Activated CD4-positive, alpha-beta T cell treated with anti-CD3 and anti-CD28 coated beads, Interleukin-2, Interleukin-6, amounts not matched to agents 100 ng/mL and 50 ng/mL, durations not matched to agents 16 hours and 8 hours (primary cell): ENCODE measurements at regions not wholly inside any gene's neighbourhood (a gene's known extent, or its start where the extent isn't known, plus 50 kb on each side); places are given as distances from the start of the nearest gene placed in this dataset.

Source experiments
- DNase-seq: peaks from one replicate; pipeline ENCODE4 v3.0.0-alpha.2; 2020

DNA sequence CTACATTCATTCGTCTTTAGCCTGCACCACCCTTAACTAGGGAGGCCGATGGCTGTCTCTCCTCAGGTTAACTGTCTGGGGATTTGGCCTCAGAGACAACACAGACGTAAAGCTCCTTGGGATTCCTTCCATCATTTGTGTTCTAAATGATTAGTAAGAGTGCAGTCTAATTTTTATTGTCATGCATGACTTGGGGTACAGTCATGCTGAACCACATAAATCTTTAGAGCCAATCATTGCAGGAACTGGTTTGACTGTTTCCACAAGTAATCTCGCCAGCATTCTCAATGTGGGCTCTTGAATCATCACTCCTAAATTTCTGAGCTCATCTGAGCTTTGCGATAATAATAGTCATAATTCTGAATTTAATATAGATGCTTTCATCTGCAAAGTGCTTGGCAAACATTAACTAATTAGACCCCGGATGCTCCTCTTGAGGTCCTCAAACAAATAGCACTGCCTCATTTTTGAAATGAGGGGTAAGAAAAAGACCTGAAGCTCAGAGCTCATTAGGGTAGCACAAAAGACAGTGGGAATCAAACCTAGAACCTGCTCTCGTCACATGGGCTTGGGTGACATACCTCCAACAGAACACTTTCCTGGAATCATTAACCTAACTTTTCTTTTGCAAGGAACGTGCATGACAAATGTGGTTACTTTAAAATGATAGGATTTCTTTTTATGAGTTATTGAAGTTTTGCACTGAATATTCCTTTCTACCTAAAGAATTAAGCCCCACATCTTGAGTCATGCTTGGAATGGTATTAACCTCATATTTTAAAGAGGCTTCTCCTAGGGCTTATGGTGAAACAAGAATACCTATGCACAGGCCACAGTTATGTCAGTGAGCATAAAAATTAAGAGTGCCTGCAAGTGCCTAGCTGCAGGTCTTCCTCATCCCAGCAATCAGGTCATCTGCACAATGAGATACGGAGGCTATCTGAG lies 118.9 kb upstream of the NRP1 start:
- no peak for DNase-seq

DNA sequence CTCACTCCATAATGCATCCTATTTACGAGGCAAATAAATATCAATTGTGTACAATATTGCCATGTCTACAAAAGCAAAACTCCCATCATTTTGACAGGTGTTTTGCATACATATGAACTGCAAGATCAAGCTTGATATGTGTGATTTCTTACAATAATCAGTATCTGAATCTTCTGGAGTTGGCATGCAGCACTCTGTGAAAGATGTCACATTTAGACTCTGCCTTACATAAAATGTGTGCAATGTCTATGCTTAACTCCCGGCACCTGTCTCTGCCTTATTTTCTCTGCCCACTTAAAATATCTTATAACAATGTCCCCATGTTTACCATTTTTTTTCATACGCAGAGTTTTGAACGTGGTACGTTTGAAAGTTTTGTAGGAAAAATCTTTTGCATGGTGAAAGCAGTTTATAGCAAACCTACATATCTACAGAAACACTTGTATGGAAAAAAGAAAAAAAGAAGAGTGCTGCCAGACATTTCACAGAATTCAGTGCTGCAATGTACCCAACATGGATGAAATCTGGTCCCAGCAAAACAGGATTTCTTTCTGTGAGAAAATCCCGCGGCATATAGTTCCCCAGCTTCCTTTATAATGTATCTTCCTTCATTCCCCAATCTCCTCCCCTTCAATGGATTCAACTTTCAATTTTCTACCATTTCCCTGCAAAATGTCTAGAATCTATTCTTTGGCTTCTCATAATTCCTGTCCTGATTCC lies 114.1 kb upstream of the NRP1 start:
- DNase-seq: no peak

DNA sequence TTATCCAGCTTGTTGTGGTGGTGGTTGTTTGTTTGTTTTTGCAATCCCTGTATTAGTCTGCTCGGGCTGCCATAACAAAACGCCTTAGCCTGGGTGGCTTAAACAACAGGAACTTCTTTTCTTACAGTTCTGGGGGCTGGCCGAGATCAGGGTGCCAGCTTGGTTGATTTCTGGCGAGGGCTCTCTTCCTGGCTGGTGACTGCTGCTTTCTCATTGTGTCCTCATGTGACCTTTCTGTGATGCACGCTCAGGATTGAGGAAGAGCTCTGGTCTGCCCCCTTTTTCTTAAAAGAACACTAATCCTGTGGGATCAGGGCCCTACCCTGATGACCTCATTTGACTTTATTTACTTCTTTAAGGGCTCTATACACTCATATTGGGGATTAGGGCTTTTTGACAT lies 107.1 kb upstream of the NRP1 start:
- no peak for DNase-seq

DNA sequence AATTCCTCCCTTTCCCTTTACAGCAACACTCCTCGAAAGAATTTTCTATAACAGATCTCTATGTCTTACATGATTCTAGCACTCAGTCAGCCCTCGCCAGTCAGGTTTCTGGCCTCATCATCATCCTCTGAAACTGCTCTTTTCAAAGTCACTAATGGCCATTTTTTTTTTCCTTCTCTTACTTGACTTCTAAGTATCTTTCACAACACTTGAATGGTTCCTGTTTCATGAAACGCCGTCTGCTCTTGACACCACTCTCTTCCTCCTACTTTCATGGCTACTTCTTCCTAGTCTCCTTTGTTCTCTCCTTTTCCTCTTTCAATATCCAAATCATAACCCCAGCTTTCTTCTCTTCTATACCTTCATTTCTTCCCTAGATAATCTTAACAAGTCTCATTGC lies 100.5 kb upstream of the NRP1 start:
- no peak for DNase-seq

DNA sequence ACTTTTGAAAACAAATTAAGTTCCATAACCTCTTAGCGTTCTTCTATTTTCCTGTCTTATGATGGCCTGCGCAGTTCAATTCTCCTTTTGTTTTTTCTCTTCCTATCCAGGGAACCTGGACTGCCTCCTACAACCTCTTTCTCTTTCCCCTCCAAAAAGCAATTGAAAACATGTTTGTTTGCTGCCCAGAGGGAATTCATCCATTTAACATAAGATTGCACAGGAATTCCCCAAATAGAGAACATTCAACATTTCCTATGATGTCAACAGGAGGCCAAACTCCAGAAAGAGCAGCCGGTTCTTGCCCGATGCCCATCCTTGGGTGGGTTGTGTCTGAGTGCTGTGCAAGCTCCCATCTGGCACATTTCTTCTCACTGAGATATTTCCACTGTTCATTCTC lies 94.2 kb upstream of the NRP1 start:
- DNase-seq: no peak

DNA sequence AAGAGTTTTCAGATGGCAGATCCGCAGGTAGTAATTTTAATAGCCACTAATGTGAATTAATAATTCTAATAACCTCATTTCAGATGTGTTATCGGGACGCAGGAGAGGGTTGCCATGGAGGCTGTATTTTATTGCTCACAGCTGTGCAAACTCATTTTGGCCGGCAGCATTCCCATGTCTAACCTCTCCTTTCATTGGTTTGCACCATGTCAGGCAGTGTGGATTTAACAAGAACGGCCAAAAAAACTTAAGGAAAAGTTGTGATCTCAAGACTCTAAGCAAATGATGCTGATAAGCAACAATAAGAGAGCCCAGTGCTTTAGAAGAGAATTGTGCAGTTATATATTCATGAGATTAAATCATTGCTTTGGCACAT lies 88.7 kb upstream of the NRP1 start:
- no peak for DNase-seq

DNA sequence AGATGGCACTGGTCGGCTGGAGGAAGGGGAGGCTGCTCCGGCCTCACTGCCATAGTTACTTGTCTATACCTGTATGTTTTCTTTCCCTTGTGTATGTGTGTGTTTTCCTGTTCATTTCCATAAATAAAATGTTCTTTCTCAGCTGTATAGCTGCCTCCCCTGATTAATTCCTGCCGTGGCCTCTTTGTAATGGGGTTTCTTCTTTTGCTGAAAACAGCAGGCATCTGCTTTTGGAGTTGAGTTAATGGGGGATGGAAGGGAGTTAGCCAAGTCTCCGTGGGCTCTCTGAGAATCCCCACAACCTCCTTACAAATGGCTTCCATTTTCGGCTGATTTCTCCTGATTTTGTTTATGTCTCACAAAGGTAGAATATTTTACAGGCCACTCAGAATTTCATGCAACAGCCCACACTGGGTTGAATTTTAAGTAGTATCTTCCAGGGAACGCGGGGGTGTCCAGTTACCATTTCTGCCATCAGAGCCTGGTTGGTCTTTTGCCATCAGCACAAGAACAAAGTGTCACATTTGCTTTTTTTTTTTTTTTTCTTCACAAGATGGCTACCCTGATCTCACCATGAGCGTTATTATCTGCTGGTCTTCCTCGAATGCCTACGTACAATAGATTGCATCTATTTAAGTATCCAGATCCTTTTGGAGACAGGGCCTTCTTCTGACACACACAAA lies 88.1 kb upstream of the NRP1 start:
- DNase-seq: no peak

DNA sequence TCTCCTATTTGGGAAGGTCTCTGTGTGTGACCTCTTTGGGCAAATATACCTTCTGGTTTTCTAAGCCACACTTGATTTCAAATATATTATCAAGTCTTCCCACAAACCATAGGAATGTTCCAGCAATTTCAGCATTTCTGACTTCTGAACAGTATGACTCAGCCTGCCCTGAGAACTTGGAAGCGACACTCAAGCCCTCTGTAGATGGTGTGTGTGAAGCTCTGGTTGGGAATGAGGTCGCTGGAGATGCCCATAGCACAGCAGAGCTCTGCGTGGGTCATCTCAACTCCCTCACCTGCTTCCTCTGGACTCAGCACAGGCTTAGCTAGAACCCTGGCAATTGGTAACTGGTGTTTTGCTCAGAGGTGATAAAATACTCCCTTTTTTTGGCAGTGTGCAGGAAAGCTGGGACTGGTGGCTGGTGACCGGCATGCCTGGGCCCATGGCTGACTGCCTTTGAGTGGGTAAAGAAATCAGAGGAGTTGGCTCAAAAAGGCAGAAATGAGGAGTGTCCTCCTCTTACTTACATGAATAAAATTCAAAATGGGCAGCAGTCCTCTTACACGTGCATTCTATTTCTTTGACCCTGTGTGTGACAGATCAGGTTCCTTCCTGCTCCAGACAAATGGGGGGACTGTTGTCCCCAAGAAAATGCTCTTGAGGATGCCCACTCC lies 87.5 kb upstream of the NRP1 start:
- DNase-seq: no peak

DNA sequence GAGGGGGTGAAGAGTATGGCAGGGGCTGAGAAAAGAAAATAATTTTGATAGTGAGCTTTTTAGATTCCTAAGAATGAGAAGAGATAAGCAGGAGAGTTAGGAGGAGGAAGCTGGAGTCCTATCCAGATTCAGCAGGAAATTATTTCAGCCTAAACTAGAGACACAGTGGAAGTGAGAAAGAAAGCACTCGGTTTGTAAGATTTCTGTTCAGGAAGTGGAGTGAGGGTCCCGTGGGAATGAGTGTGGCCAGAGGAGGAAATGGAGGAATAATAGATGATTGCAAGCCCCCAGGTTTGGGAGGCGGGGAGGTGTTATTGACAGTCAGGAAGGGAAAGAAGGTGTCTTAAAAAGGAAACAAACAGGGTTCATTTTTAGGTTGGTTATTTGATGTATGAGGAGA lies 84.8 kb upstream of the NRP1 start:
- no peak for DNase-seq

DNA sequence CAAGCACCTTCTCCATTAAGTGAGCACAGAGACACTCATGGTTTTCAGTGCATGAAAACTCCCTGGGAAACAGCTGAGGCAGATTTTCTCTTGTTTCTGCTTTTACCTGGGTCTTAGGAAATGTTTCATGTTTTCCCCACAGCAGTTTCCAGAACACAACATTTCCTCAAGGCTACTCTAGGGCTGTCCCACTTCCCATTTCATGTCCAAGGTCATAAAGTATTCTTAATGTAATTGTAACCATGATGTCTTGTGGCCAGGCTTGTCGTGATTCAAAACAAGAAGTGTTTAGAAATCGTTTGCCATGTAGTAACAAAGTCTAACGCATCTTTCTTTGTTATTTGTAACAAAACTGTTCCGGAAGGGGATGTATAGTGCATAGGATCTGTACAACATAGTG lies 83.8 kb upstream of the NRP1 start:
- no peak for DNase-seq

DNA sequence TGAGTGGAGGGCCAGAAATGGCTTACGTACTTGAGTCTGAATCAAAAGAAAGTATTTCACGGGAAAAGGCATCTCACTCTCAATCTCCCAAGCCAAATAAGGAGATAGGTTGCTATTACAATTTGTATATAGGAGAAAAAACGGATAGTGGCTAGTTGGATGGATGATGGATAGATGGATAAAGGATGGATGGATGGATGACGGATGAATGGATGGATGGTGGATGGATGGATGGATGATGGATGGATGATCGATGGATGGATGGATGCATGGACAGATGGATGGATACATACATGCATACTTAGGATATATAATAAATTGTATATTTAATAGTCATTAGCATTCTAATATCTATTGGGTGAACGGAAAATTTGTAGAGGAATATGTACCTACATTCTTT lies 82.2 kb upstream of the NRP1 start:
- DNase-seq: no peak

DNA sequence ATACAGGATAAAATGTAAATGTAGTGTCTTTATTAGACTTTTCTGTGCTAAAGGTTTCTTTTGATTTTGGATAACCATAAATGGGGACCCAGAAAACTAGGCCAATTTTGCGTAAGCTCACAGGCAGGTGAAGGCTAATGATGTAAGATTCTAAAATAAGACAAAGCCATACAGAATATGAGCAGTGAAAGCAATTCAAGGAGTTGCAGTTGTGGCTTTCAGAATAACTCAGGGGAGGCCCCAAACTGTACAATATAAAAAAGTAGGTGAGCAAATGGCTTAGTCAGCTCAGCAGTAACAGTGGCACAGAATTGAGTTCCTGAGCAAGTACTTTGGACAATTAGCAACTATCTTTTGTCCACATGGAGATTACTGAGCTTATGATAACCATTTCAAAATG lies 81.7 kb upstream of the NRP1 start:
- DNase-seq: peak; percentile 30

DNA sequence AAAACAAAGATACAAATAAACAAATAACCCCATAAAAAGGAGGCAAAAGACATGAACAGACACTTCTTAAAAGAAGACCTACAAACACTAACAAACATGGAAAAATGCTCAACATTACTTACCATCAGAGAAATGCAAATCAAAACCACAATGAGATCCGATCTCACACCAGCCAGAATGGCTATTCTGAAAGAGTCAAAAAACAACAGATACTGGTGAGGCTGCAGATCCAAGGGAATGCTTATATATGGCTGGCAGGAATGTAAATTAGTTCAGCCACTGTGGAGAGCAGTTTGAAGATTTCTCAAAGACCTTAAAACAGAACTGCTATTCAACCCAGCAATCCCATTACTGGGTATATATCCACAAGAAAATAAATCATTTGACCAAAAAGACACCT lies 80.4 kb upstream of the NRP1 start:
- no peak for DNase-seq

DNA sequence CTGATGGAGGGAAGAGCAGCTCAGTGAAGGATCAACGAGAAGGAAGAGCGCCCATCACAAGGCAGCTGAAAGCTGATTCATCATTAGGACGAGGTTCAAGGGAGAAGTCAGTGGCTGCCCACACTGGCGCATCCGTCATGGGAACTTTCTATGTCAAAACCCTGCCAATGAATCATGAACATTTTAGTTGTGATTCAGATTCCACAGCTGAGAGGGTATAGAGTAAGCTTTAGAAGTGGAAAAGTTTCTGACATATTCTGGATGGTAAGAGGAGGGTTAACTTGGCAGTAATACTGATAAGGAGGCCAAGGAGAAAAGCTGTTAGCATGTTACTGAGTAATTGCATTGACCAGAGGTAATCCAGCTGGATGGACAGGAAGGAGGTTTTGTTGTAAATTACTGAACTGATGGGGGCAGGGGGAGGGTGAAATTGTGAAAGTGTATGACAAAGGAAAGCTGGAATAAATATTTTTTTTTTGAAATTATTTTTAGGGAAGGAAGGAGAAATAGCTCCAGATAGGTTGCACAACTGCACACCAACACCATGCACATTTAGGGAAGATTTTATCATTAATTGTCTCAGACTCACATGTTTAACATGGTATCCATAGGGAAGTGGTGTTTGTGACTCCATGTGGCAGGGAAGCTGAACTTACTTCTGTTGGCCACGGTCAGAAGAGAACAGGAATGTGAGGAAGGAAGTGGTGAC lies 78.3 kb upstream of the NRP1 start:
- no peak for DNase-seq

DNA sequence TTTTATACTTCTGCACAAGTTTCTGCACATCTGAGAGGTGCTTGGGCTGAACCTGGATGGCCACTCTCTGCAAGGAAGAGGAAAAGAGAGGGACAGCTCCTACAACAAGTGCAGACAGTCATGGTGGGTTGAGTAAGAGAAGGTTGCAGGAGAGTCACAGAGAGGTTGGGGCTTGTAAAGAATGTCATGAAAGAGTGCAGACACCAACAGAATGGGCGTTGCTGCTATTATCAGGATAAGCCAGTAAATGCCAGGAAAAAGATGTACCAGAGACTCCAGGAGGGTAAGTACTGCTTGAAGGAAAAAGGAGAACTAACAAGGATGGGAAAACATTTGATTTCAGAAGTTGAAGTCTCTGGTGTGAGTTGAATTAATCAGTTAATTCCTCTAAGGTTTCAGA lies 77.8 kb upstream of the NRP1 start:
- no peak for DNase-seq

DNA sequence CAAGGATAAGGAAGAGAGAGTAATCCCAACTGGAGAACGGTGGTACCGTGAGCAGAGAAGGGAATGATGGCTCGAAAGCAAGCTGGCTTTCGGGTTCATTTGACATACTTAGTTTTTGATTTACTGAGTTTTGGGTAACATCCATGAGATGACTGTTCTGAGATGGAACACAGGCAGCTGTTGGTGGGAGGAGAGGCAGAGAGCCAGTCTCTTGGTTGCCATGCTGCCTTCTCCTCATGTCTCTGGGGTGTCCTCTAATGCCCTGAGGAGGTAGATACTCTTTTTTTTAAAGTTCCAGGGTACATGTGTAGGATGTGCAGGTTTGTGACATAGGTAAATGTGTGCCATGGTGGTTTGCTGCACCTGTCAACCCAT lies 76.4 kb upstream of the NRP1 start:
- no peak for DNase-seq

DNA sequence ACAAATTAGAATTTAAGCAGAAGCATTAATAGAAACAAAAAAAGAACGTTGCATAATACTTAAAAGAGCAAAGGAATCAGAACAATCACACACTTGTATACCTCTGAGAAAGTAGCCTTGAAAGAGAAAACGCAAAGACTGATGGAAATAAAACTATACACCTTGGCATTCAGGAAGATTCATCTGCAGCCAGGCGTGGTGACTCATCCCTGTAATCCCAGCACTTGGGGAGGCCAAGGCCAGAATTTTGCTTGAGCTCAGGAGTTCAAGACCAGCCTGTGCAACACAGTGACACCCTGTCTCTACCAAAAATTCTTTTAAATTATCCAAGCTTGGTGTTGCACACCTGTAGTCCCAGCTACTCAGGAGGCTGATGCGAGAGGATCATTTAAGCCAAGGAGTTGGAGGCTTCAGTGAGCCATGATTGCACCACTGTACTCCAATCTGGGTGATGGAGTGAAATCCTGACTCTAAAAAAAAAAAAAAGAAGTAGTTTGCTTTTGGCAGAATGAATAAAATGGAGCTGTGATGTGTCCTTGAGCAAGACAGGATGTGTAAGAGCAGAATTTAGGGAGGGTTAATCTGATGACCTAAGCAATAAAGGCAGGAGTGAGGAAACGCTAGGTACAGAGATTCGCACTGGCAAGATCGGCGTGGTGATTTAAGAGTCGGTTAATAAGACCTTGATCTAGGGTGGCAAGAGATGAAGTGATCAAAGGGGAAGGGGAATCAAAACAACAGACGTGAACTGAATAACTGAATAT lies 75.8 kb upstream of the NRP1 start:
- no peak for DNase-seq

DNA sequence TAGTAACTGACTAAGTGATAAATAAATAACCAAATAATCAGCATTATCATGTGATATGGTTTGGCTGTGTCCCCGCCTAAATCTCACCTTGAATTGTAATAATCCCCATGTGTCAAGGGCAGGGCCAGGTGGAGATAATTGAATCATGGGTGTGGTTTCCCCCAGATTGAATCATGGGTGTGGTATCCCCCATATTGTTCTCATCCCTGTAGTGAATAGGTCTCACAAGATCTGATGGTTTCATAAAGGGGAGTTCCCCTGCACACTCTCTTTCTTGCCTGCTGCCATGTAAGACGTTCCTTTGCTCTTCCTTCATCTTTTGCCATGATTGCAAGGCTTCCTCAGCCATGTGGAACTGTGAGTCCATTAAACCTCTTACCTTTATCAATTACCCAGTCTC lies 72.1 kb upstream of the NRP1 start:
- no peak for DNase-seq

DNA sequence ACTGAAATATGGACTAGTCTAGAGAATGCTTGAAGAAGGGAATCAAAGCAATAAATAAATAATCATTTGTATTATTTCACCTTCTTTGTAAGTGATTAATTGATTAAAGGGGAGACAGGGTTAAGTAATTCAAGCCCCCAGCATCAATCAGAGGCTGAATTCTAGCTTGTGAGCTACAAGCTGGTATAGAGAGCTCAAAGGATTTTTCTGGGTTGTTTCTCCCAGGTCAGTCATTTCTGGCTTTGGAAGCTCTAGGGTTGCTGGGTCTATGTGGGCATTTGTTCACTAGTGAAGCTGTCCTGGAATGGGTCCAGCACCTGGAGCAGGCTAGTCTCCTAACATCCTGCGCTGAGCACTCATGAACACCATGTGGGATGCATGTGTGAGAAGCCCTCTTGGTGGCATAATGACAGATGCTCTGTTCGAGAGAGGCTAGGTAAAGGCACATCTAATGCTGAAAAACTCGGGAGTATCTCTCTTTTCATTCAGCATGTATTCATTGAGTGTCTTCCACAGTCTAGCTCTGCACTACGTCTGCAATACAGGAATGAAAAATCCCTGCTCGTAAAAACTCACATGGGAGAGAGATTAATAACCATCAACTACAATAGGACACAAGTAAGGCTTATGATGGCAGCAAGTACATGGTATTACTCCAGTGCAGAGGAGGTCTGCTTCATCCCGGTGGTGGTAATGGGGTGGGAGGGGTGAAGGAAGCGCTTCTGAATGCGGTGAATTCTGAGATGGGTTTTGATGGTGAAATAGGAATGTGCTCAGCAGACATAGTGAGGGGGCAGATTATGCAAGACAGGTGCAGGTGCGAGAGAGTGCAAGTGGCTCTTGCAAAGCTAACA lies 68.0 kb upstream of the NRP1 start:
- DNase-seq: no peak

DNA sequence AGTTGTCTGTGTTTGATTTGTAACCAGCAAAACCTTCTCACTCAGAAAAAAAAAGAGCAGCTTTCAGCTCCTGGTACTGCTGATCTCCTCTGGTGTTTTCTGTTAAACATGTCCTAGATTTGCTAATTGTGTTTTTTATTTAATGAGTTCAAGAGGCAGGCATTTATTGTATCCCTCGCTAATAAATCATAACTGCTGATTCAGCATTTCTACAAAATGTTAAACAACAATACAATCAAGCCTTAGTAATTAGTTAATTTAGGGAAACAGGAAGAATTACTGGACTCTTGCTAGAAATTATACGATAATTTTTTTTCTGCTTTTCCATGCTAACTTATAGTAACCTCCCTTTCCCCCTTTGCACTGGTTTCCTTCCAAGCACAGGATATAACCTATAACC lies 66.8 kb upstream of the NRP1 start:
- no peak for DNase-seq

DNA sequence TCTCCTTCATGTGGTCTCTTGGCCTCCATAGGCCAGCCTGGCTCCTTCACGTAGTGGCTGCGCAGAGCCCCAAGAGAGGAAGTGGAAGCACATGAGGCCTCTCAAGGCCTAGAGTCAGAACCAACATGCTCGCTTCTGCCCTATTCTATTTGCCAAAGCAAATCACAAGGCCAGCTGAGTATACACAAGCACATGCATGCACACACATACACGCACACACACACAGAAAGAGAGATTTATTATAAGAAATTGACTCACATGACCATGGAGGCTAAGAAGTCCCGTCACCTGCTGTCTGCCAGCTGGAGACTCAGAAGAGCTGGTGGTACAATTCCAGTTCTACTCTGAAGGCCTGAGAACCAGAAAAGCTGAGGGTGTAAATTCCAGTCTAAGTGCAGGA lies 64.3 kb upstream of the NRP1 start:
- no peak for DNase-seq
